Stimulated activated CD4-positive, alpha-beta T cell treated with anti-CD3 and anti-CD28 coated beads, Interleukin-2, amount 100 ng/mL, for 48 hours (primary cell): ENCODE measurements at regions not wholly inside any gene's neighbourhood (a gene's known extent, or its start where the extent isn't known, plus 50 kb on each side); places are given as distances from the start of the nearest gene placed in this dataset.
"Not testable (repeated sequence)": the region's sequence is repeated elsewhere in the genome, so short reads cannot be mapped to it uniquely, and the experiment has no call there.

Experiments
- DNase-seq, 2 donors: peaks; one replicate each; pipeline ENCODE4 v3.0.0-alpha.2; 2020

DNA sequence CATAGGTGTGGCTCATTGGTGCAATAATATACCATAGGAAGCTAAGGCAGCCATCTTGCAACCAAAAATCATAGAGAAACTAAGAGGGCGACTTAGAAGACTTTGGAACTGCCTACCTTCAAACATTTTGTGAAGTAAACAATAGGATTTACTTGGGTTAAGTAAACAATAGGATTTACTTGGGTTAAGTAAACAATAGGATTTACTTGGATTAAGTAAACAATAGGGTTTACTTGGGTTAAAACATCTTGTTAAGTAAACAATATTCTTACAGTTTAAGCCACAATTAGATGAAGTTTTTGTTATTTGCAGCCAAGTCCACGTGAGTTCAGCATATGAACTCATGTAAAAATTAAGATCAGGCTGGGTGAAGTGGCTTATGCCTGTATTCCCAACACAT is 722.4 kb upstream of the AUTS2 start:
- no peak for DNase-seq

DNA sequence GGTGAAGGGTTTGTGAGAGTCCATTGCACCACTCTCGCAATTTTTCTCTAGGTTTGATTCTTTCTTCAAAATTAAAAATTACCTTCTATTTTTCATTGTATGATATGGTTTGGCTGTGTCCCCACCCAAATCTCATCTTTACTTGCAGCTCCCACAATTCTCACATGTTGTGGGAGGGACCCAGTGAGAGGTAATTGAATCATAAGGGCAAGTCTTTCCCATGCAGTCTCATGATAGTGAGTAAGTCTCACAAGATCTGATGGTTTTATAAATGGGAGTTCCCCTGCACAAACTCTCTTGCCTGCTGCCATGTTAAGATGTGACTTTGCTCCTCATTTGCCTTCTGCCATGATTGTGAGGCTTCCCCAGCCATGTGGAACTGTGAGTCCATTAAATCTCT is 711.2 kb upstream of the AUTS2 start:
- not testable (repeated sequence) for DNase-seq

DNA sequence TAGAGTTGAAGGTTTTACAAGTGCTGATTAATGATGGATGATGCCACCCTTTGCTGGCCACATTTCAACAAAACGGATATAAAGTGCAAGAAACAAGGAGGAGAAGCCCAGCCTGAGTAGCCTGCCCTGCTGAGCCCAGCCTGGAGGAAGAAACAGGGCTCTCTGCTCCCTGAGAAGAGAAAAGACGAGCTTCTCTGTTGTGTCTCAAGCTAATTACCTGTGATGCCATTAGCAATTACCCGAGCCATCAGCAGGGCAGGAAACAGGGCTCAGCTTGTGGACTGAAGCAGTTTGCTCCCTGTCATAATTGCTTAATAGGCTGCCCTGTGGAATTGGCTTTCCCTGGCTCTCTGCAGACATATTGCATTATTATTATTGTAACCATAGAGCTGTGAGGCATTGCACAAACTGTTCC is 709.3 kb upstream of the AUTS2 start:
- no peak for DNase-seq

DNA sequence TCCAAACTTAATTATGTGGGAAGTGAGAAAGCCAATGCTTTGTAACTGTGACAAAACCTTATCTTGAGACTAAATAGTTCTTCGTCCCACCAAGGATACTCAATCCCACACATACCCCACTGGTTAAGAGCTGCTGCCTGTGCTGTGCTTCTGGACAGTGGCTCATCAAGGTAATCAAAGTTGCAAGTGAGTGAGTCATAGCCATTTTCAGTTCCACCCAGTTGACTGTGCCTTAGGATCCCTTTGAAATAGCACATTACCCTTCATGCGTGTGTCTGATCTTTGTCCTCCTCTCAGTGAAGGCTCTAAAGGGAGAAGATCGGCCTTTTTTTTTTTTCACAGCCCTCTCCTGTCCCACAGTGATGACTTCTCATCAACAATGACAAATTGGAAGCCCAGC is 706.0 kb upstream of the AUTS2 start:
- DNase-seq: no peak

DNA sequence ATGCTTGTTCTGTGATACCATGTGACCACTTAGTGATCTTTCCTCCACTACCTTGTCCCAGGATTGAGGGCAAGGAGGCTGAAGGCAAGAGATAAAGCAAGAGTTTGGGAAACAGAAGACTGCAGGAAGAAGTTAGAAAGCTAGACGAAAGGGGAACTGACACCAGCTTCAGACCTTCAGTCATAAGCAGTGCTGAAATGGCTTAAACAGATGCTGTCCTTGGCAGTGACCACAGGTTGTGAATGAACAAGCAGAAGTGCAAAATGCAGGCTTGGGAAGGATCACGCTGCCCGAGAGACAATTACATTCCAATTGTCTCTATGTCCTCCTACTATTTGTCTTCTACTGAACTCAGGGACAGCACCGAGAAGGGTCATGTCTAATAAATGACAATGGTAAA is 704.9 kb upstream of the AUTS2 start:
- DNase-seq: no peak

DNA sequence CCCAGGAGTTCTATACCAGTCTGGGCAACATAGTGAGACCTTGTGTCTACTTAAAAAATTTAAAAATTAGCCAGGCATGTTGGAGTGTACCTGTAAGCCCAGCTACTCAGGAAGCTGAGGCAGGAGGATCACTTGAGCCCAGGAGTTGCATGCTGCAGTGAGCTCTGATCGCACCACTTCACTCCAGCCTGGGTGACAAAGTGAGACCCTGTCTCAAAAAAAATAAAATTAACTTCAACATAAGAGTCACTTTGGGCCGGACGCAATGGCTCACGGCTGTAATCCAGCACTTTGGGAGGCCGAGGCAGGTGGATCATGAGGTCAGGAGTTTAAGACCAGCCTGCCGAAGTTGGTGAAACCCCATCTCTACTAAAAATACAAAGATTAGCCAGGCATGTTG is 699.1 kb upstream of the AUTS2 start:
- not testable (repeated sequence) for DNase-seq

DNA sequence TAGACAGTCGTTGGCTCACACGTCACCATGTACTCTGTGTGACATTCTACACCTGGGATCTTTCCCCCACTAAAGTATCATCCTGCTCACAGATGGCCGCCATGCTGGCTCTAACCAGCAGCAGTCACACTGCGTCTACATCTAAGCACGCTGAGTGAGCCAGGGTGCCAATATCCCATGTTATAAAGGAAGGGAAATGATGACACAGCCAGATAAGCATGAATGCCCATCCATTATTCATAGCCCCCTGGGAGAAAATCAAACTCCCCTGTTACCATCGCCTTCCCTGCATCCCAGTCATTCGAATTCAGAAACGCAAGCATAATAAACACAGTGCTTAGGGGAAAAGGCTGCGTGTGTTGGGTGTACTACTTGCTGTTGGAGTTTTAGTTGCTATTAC is 698.2 kb upstream of the AUTS2 start:
- no peak for DNase-seq

DNA sequence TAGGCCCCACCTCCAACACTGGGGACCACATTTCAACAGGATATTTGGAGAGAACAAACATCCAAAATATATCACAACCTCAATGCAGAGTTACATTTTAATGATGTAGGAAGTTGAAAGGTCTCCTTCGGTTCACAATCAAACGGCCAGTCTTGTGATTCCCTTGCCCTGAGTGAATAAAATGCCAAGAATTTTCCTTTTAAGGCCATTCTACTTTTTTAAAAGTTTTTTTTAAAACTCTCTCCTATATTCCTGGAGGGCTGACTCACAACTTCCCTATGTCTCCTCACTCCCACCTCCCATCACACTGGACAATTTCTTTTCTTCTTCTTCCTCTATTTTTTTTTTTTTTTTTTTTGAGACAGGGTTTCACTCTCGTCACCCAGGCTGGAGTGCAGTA is 693.6 kb upstream of the AUTS2 start:
- no peak for DNase-seq

DNA sequence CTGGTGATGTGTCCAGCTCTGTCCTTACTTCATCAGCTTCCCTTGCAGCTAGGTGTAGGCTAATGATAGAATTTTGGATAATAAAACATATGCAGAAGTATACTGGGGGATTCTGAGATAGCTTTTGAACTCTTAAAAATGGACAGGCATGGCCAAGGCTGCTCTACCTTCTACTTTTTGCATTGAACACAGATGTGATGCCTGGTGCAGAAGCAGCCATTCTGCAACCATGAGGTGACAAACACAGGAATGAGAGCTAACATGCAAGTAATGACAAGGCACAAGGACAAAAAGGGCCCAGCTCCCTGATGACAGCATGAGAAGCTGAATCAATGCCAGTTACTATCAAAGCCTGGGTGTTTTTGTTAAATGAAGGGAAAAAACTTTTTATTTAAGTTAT is 686.5 kb upstream of the AUTS2 start:
- DNase-seq: no peak

DNA sequence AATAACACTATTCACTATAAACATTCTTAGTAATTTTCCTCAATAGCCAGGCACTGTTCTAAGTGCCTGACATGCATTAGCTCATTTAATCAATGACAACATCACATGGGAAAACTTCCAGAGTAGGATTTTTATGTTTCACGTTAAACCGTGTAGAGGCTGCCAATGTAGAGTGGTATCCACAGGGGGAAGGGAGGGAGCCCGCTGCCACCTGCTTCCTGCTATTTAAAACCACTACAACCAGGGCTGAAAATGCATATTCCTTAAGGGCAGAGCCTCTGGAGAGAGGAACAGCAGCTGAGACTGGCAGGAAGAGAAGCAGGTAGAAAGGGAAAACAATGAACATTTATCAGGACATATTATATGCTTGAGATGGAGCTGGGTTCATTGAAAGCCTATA is 684.3 kb upstream of the AUTS2 start:
- no peak for DNase-seq

DNA sequence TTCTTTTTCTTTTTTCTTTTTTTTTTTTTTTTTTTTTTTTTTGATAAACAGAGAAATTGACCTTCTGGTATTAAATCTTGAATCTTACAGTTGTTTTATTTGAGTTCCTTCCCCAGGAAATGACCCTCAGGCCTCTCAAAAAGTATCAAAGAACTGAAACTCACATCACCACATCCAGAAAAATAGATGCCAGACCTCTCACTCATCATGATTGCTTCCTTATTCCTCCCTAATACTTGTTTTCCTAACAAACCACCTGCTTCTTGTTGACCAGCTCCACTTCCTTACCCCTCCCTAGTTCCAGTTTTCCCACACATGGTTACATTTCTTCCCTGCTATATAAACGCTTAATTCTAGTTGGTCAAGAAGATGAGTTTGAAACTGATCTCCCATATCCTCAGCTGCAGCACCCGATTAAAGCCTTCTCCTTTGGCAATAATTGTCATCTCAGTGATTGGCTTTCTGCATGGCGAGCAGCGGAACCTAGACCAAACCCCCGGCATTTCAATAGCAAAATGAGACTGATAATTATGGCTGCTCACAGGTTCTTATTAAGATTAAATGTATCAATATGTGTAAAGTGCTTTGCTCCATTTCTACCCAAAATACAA is 681.1 kb upstream of the AUTS2 start:
- DNase-seq: no peak

DNA sequence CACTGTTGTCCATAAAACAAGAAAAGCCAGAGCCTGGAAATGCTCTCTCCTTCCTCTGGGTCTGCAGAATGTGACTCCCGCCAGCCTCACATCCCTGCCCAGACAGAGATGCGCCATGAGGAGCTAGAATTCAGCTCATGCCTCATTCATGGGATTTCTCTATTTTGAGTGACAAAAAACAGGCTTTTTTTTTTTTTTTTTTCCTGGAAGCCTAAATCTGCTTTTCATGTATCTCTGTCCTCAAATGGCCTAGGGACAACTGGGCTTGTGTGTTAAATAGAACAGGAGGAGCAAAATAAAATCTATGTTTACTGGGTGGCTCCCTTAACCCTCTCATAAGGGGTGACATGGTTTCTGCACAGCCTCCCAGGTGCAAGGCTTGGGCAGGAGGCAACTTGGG is 679.7 kb upstream of the AUTS2 start:
- DNase-seq: no peak

DNA sequence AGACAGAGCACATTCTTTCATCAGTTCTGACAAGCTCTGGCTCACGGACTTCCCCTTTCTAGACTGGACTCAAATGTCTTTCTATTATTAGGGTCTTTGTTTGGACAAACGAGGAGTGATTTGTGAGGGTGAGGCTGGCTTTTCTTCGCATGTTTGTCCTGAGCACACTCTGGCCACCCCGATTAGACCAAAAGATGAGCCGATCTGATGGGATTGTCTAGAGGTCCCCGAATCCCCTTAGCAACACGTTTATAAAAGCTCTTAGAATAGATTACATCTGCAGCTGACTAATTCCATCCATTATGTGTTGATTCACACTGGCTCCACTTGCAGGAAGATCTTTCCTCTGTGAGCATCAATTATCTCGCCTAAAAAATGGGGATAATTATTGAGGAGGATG is 675.4 kb upstream of the AUTS2 start:
- DNase-seq: no peak

DNA sequence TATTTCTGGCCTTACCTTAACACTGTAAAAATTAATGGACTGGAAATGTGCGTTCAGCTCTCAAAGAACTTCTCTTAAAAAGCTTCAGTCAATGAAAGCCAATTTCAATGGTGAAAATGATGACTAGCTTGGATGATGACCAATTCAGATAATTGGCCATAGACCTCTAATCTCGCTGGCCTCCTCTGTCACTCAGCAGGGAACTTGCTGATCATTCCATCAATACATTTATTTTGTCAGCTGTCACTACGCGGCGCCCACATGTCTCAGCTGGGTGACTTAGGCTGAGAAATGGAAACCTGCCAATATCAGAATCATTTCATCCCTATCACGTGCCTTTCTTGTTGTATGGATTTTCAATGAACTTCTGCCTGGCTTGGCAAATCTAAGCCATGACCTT is 673.0 kb upstream of the AUTS2 start:
- DNase-seq: no peak

DNA sequence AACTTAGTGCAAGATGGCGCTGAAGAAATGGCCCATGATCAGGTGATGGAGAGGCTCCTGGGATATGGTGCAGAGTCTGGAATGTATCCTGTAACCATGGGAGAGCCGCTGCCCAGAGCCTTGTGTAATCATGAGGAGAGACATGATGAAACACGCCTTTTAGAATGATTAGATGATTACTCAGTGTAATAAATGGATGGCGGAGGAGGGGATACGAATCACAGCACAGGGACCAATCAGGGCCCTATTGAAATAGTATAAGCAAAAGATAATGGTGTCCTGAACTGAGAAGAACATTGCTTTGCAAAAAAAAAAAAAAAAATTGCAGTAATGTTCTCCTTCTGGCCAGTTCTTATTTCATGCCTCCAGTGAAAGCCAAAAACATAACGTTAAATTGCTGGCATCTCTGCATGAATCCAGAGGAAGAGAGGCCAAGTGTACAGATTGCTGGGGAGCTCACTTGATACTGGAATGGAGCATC is 668.5 kb upstream of the AUTS2 start:
- no peak for DNase-seq

DNA sequence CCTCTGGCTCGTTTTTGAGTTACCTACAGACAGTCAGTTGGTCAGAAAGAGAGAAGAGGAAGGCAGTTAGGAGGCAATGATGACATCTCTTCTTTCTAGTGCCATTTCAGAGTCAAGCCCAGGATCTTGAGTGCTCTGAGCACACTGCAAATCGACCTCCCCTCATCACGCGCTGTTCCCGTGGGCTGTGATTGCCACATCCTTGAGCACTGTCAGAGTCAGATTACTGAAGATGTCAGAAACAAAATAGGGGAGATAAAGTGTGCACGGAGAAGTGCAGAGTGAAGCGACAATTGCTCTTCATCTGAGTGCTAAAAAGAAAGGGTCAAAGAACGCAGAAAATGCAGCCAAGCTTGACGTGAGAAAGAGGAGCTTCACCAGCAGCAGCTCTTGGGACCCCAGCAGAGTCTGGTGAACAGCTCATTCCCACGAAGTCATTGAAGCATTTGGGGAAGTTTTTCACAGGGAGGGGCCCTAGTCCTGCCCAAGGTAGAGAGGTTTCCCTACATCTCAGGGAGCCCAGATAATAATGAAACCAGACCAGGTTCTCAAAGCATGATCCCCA is 661.7 kb upstream of the AUTS2 start:
- DNase-seq: no peak

DNA sequence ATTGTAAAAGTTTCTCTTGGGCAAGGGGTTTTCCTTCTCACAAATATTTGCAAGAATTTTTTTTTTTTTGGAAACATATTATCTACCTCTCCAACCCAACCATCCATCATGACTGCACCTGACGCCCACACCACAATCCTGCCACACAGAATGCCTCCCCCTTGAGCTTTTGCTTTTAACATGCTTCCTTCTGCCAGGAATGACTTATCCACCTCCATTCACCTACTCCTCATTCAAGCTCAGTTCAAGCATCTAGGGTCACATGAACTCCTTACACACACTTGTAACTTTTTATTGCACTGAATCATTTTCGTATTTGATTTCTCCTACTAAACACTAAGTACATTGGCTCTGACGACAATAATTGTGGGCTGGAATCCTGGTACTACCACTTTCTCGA is 660.1 kb upstream of the AUTS2 start:
- DNase-seq: no peak

DNA sequence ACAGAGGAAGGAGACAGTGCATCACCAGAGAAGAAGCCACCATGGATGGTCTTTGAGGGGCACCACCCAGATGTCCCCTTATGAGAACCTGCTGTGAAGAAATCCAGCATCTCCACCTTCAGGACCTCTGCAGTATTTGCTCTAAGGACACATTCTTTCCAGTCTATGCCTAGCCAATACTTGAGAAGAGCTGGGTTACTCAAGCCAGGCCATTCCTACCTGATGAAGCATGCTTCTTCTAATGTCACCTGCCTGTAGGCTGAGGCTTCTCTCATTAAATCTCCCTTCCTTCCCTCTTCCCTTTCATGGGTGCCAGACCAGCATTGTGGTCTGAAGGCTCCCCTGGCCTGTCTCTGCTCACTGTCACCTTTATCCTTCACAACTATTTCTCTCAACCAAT is 654.5 kb upstream of the AUTS2 start:
- no peak for DNase-seq

DNA sequence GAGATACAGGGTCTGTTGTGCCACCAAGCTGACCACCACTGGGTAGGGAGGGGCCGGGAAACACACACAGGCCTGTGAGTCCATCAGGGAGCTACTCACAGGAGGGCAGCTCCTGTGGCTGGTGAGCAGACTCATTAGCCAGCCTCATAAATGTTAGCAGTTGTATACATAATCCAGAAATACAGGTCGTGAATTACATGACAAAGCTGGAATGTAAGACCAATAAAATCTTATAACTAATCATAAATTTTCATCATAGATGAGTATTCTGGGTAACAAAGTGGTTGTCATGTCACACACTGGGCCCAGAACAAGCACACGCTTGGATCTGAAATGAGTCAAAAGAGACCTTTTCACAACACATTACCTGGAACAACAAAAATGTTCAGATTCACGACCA is 642.6 kb upstream of the AUTS2 start:
- DNase-seq: no peak

DNA sequence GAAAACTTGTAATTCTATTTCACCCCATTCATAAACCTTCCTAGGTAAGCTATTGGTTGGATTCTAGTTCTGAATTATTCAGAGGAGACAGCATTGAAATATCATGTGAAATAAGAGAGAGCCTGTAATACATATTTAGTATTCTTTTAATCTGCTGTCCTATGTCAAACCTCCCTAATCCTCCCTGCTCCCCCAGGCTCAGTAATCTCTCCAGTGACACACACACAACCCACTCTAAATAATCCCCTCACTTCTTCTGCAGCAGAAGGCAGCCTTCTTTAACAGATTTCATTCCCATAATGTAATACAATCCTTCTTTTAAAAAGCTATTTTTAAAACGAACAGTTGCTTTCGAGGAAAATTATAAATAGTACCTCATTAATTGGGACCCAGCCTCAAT is 639.7 kb upstream of the AUTS2 start:
- no peak for DNase-seq

DNA sequence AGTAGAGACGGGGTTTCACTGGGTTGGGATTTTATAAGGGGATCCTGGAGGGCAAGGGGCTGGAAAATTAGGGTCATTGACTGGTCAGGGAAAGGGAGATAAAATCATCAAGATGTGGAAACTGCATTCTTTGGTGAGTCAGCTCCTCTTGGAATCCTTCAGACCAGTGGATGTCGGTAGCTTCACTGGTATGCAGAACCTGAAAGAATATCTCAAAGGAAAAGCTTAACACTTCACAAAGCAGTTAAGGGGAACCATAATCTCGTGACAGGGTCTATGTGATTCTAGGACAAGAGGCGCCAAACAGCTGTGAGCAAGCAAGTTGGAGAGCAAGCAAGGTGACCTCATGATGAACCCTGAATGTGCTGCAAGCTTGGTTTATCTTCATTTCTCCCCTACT is 634.7 kb upstream of the AUTS2 start:
- no peak for DNase-seq

DNA sequence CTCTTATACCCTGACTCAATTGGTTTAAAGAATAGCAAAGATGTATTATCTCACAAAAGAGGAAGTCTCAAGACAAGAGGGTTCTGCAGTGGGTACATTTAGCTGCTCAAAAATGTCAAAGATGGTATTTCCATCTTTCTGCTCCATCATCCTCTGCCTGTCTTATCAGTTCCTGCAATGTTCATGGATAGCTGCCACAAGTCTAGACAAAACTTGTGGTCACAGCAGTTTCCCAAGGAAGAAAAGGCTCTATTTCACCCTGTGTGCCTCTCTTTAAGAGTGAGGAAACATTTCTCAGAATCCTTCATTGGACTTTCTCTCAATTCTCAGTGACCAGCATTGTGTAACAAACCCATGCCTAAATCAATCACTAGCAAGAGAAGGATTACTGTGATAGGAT is 634.2 kb upstream of the AUTS2 start:
- no peak for DNase-seq

DNA sequence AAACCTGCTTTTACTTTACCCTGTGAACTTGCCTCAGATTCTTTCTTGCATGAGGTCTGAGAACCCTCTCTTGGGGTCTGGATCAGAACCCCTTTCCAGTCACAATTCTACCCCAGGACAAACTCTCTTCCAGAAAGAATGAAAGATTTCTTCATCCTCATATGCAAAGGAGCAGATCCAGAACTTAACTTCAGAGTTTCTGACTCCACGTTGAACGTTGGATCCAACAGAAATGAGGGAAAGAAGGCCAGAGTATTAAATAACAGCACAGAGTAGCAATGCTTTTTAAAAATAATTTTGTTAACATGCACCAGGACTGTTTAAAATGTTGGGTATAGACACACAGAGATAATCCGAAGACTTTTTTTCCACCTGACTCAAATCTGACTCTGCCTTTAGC is 632.9 kb upstream of the AUTS2 start:
- no peak for DNase-seq

DNA sequence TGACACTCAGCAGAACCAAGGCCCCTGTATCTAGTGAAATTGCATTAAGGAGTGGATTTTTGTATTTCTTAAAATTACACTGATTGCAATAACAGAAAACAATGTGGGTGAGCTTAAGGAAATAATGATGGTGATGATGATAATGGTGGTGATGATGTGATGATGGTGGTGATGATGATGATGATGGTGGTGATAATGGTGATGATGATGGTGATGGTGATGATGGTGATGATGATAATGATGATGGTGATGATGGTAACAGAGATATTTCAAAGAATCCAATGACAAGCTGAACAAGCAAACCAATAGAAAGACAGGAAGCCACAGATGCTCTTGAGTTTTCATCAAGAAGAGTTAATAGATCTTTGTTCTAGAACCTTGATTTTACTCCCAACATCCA is 630.7 kb upstream of the AUTS2 start:
- DNase-seq: no peak

DNA sequence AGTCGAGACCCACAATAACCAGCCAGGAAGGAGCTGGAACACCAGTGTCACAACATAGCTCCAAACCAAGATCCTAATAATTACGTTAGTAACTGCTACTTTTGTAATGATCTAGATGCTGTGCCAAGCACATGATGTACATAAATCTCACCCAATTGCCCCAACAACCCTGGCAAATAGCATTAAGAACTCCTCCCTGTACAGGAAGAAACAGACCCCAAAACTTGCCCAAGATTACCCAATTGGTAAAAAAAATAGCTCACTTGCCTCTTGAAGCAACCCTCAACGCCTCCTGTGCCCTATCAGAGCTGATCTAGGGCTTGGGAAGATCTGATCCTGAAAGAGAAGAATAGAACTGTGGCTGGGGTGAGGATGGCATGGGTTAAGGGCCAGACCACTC is 628.7 kb upstream of the AUTS2 start:
- no peak for DNase-seq
